ENCODE measurements at regions not wholly inside any gene's neighbourhood (a gene's known extent, or its start where the extent isn't known, plus 50 kb on each side); places are given as distances from the start of the nearest gene placed in this dataset.

- intact Hi-C loops (cut with DNase I; ENCODE audit: low total_unique reads) = no loop called here
- TF ChIP-seq, protein P1, sequence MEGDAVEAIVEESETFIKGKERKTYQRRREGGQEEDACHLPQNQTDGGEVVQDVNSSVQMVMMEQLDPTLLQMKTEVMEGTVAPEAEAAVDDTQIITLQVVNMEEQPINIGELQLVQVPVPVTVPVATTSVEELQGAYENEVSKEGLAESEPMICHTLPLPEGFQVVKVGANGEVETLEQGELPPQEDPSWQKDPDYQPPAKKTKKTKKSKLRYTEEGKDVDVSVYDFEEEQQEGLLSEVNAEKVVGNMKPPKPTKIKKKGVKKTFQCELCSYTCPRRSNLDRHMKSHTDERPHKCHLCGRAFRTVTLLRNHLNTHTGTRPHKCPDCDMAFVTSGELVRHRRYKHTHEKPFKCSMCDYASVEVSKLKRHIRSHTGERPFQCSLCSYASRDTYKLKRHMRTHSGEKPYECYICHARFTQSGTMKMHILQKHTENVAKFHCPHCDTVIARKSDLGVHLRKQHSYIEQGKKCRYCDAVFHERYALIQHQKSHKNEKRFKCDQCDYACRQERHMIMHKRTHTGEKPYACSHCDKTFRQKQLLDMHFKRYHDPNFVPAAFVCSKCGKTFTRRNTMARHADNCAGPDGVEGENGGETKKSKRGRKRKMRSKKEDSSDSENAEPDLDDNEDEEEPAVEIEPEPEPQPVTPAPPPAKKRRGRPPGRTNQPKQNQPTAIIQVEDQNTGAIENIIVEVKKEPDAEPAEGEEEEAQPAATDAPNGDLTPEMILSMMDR (IDR thresholded peaks at IDR 0.05) = no peak
- no peak for TF ChIP-seq POLR2A (IDR thresholded peaks at IDR 0.05)
- Histone ChIP-seq H3K9me3 (no peaks in the 10 kb centered on the region), H3K4me3 (no peak overlapping the region), H3K27ac (no peak overlapping the region), H3K27me3 (no peaks in the 10 kb centered on the region), H3K36me3 (no peaks in the 10 kb centered on the region), H3K4me1 (no peaks in the 10 kb centered on the region)
- no peak for DNase-seq
Measured at GRCh38 chr4:152211936-152212653, 323.8 kb downstream of the FBXW7 start.

DNA sequence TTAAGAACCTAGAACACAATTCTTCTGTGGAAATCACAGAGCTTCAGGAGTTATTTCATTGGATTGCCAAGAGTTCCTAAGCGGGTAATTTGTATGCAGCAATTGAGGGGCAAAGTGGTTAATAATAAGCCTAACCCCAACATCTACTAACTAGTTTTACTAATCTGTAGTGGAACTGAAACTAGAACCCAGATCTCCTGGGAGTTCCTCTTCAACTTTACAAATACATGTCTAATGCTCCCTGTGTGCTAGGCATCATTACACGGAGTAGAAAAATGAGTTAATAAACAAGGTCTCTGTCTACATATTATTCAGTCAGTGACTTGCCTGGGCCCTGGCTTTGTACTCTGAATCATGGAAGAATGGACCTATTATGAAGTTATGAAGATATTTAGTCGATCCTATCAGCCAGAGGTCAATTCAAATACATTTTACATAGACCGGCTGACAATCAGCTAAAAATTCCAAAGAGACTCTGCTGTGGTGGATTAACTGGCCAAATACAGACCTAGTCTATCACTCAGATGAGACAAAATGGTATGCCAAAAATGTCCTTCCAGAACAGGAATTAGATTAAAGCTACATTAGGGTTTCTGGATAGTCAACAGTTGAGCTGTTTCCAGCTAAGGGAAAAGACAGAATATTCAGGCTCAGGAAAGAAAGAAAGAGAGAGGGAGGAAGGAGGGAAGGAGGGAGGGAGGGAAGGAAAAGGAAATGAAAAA lies 326.0 kb downstream of the FBXW7 start:
- TF ChIP-seq, protein P1 (IDR thresholded peaks at IDR 0.05) = no peak
- TF ChIP-seq POLR2A (IDR thresholded peaks at IDR 0.05) = no peak
- no peak overlapping the region for H3K4me3 ChIP-seq
- H3K36me3 ChIP-seq = no peaks in the 10 kb centered on the region
- intact Hi-C loops (cut with DNase I; ENCODE audit: low total_unique reads) = no loop called here
- no peaks in the 10 kb centered on the region for H3K4me1 ChIP-seq
- H3K27me3 ChIP-seq = no peaks in the 10 kb centered on the region
- no peak overlapping the region for H3K27ac ChIP-seq
- DNase-seq = no peak
- H3K9me3 ChIP-seq = no peaks in the 10 kb centered on the region

GRCh38 chr4:152207378-152207720 lies 328.5 kb downstream of the FBXW7 start:
- no peak for DNase-seq
- Histone ChIP-seq H3K36me3 (no peaks in the 10 kb centered on the region), H3K4me1 (no peaks in the 10 kb centered on the region), H3K27ac (no peak overlapping the region), H3K4me3 (no peak overlapping the region), H3K27me3 (no peaks in the 10 kb centered on the region), H3K9me3 (no peaks in the 10 kb centered on the region)
- intact Hi-C loops (cut with DNase I; ENCODE audit: low total_unique reads) = no loop called here
- TF ChIP-seq, protein P1 (IDR thresholded peaks at IDR 0.05) = no peak
- no peak for TF ChIP-seq POLR2A (IDR thresholded peaks at IDR 0.05)

GRCh38 chr4:152206646-152207377 lies 329.1 kb downstream of the FBXW7 start:
- intact Hi-C loops (cut with DNase I; ENCODE audit: low total_unique reads) = no loop called here
- H3K4me3 ChIP-seq = no peak overlapping the region
- TF ChIP-seq POLR2A (IDR thresholded peaks at IDR 0.05) = no peak
- TF ChIP-seq, protein P1 (IDR thresholded peaks at IDR 0.05) = no peak
- no peaks in the 10 kb centered on the region for H3K36me3 ChIP-seq
- no peak overlapping the region for H3K27ac ChIP-seq
- no peaks in the 10 kb centered on the region for H3K9me3 ChIP-seq
- H3K27me3 ChIP-seq = no peaks in the 10 kb centered on the region
- H3K4me1 ChIP-seq = no peaks in the 10 kb centered on the region
- DNase-seq = no peak

GRCh38 chr4:152206185-152206584 lies 329.7 kb downstream of the FBXW7 start:
- no peak overlapping the region for H3K4me3 ChIP-seq
- intact Hi-C loops (cut with DNase I; ENCODE audit: low total_unique reads) = no loop called here
- no peak overlapping the region for H3K27ac ChIP-seq
- DNase-seq = no peak
- no peaks in the 10 kb centered on the region for H3K36me3 ChIP-seq
- H3K27me3 ChIP-seq = no peaks in the 10 kb centered on the region
- TF ChIP-seq POLR2A (IDR thresholded peaks at IDR 0.05) = no peak
- TF ChIP-seq, protein P1 (IDR thresholded peaks at IDR 0.05) = no peak
- H3K9me3 ChIP-seq = no peaks in the 10 kb centered on the region
- no peaks in the 10 kb centered on the region for H3K4me1 ChIP-seq
